ENCODE measurements at regions not wholly inside any gene's neighbourhood (a gene's known extent, or its start where the extent isn't known, plus 50 kb on each side); places are given as distances from the start of the nearest gene placed in this dataset.

- H3K27ac ChIP-seq, result no peak overlapping the region
Measured at GRCh38 chr11:69928121-69928520, 108.9 kb upstream of the FGF3 start.

DNA sequence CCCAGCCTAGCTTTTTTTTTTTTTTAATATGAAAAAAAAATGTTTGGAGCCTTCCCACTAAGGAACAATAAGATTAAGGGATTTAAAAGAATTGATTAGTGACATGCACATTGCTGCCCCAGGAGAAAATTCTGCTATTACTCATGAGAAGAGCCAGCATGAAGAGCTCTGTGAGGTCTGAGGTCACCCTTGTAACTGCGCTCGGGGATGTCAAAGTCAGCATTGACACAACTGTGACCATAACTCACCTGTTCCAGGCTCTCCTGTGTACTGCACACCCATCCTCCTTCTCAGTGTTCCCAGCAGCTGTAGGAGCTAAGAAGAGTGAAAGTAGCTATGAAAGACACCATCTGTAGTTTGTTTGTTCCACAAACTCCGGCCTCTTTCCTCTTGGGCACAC, 109.8 kb upstream of the FGF3 start:
- H3K27ac ChIP-seq, result no peak overlapping the region
- TF ChIP-seq, protein P1, sequence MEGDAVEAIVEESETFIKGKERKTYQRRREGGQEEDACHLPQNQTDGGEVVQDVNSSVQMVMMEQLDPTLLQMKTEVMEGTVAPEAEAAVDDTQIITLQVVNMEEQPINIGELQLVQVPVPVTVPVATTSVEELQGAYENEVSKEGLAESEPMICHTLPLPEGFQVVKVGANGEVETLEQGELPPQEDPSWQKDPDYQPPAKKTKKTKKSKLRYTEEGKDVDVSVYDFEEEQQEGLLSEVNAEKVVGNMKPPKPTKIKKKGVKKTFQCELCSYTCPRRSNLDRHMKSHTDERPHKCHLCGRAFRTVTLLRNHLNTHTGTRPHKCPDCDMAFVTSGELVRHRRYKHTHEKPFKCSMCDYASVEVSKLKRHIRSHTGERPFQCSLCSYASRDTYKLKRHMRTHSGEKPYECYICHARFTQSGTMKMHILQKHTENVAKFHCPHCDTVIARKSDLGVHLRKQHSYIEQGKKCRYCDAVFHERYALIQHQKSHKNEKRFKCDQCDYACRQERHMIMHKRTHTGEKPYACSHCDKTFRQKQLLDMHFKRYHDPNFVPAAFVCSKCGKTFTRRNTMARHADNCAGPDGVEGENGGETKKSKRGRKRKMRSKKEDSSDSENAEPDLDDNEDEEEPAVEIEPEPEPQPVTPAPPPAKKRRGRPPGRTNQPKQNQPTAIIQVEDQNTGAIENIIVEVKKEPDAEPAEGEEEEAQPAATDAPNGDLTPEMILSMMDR (conservative IDR thresholded peaks at IDR 0.05), result no peak
- TF ChIP-seq ZFX (IDR thresholded peaks at IDR 0.05), result no peak

More at GRCh38 chr11:69928121-69928520, 108.9 kb upstream of the FGF3 start:
- TF ChIP-seq, protein P1 (conservative IDR thresholded peaks at IDR 0.05), result no peak
- TF ChIP-seq ZFX (IDR thresholded peaks at IDR 0.05), result no peak

GRCh38 chr11:69930081-69931059, 111.2 kb upstream of the FGF3 start:
- H3K27ac ChIP-seq, result no peak overlapping the region
- TF ChIP-seq, protein P1 (conservative IDR thresholded peaks at IDR 0.05), result no peak
- TF ChIP-seq ZFX (IDR thresholded peaks at IDR 0.05), result no peak

DNA sequence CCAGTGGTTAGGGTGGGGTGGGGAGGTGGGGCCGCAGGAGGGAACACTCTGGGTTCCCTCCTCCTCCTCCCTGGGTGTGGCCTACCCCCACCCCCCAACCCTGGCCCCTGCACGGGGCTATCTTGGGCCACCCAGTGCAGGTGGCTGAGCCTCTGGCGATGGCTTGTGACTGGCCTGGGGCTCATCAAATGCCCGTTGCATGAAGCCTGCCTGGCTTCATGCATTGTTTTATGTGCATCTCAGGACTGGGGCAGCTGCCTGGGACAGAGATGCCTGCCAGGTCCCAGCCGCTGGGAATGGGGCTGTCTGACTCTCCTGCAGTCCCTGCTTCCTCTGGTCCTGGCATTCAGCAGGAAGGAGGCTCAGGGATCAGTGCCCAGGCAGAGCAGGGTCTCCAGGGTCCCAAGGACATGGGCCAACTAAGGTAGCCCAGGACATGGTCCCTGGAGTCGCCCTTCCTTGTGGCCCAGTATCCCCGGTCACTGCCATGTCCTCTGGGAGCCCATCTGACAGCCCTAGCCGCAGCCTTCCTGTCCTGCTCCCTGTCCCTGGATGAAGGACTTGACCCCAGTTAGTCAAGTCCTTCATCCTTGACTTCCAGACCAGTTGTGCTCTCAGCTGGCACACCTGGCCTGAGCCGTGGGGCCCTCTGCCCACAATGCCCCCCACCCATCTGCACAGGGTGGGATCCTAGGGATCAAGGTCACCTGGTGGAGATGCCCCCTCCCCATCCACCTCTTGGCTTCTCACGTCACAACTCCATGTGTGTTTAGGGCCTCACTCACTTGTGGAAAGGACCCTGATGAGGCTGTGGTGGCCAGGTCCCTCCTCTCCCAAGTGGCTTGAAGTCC, 112.1 kb upstream of the FGF3 start:
- H3K27ac ChIP-seq, result no peak overlapping the region
- TF ChIP-seq, protein P1 (conservative IDR thresholded peaks at IDR 0.05), result no peak
- no peak for TF ChIP-seq ZFX (IDR thresholded peaks at IDR 0.05)

GRCh38 chr11:69931994-69932910, 113.0 kb upstream of the FGF3 start:
- TF ChIP-seq, protein P1 (conservative IDR thresholded peaks at IDR 0.05), result no peak
- no peak for TF ChIP-seq ZFX (IDR thresholded peaks at IDR 0.05)
- H3K27ac ChIP-seq, result no peak overlapping the region

- H3K27ac ChIP-seq, result no peak overlapping the region
- TF ChIP-seq, protein P1 (conservative IDR thresholded peaks at IDR 0.05), result no peak
- no peak for TF ChIP-seq ZFX (IDR thresholded peaks at IDR 0.05)
Measured at GRCh38 chr11:69934861-69935494, 115.8 kb upstream of the FGF3 start.

Measured in C4-2B (cell line).